T-helper 17 cell (primary cell): ENCODE measurements at regions not wholly inside any gene's neighbourhood (a gene's known extent, or its start where the extent isn't known, plus 50 kb on each side); places are given as distances from the start of the nearest gene placed in this dataset.

Experiments used
- ATAC-seq: fragments of 150-1000 bp; cut with Tn5 transposase; 2 replicates; pipeline ENCODE4 v1.10.0; 2021; ENCODE audit warnings: mild to moderate bottlenecking, moderate library complexity
- DNase-seq, 3 donors: peaks; one replicate each; pipeline versions ENCODE4 v3.0.0 to v3.0.0-alpha.2; 2020 to 2021
- H3K9me3 ChIP-seq: one replicate; pipeline ENCODE4 v1.7.0; 2013; ENCODE audit warnings: low read length, mild to moderate bottlenecking; ENCODE audit not compliant: control insufficient read depth, poor library complexity, severe bottlenecking
- H3K27ac Mint-ChIP-seq: one replicate; pipeline ENCODE4 v1.8.0; 2022; ENCODE audit warnings: mild to moderate bottlenecking, moderate library complexity, mixed read lengths
- H3K27me3 Mint-ChIP-seq: one replicate; pipeline ENCODE4 v1.8.0; 2022; ENCODE audit warnings: mixed read lengths
- H3K36me3 Mint-ChIP-seq: one replicate; pipeline ENCODE4 v1.8.0; 2022; ENCODE audit warnings: low read depth, mixed read lengths
- H3K4me1 Mint-ChIP-seq: one replicate; pipeline ENCODE4 v1.8.0; 2022; ENCODE audit warnings: mild to moderate bottlenecking, mixed read lengths
- H3K4me3 Mint-ChIP-seq: one replicate; pipeline ENCODE4 v1.8.0; 2022; ENCODE audit warnings: mild to moderate bottlenecking, moderate library complexity, mixed read lengths

DNA sequence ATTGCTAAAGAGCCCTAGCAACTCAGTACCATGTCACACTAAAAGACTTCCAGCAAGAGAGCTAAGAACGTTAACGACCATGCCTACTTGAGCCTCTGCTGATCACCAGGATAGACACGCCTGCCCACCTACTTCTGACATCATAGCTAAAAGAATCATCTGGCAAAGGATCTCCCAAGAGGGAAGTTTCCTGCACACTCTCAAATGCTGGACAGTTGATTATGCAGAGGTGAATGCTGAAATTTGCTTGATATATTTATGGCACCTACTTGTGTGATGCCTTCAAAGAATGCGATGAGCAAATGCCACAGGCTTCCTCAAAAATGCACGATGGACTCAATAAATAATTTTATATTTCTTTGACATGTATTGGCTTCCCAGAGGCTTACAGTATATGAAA is 113.6 kb downstream of the GALC start:
- Mint-ChIP-seq H3K4me3 (no peak overlapping the region), H3K4me1 (no peaks in the 10 kb centered on the region), H3K27ac (no peak overlapping the region), H3K36me3 (no peaks in the 10 kb centered on the region), H3K27me3 (peaks cover 37% of the 10 kb centered on the region)
- no peak for ATAC-seq
- H3K9me3 ChIP-seq: no peaks in the 10 kb centered on the region
- no peak for DNase-seq

DNA sequence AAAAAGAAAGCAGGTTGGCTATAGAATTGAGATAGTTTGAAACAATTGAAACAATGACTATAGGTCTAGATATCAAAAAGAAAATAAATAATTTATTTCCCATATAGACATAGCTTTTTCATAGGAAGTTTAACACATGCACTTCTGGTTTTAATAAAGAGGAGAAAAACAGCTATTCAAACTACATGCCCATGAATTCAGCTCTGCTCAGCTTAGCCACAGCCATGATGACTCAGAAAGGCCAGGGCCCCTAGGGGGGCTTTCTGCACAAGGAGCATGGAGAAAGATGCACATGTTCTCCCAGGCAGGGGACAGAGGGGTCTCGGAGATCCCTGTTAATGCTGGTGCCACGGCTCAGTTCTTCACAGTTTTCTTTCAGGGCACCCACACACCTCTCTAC is 114.0 kb downstream of the GALC start:
- Mint-ChIP-seq H3K27me3 (peaks cover 37% of the 10 kb centered on the region), H3K27ac (no peak overlapping the region), H3K4me3 (no peak overlapping the region), H3K4me1 (no peaks in the 10 kb centered on the region), H3K36me3 (no peaks in the 10 kb centered on the region)
- no peak for DNase-seq
- no peak for ATAC-seq
- no peaks in the 10 kb centered on the region for H3K9me3 ChIP-seq

DNA sequence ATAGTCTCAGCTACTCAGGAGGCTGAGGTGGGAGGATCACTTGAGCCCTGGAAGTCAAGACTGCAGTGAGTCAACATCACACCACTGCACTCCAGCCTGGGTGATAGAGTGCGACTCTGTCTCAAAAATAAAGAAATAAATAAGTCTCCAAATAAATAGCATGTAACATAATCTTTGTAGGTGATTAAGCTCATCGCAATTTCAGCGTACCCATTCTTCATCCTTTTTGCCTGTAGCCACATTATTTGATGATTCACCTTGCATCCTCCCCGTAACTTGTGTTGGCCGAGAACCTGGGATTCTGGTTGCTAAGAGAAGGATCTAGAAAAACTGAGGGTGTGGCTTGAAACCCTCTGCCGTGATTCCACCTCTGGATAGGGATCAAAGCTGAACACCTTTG is 115.1 kb downstream of the GALC start:
- DNase-seq (no peak), ATAC-seq (no peak)
- no peaks in the 10 kb centered on the region for H3K9me3 ChIP-seq
- Mint-ChIP-seq H3K27me3 (peaks cover 37% of the 10 kb centered on the region), H3K4me3 (no peak overlapping the region), H3K36me3 (no peaks in the 10 kb centered on the region), H3K4me1 (no peaks in the 10 kb centered on the region), H3K27ac (no peak overlapping the region)

DNA sequence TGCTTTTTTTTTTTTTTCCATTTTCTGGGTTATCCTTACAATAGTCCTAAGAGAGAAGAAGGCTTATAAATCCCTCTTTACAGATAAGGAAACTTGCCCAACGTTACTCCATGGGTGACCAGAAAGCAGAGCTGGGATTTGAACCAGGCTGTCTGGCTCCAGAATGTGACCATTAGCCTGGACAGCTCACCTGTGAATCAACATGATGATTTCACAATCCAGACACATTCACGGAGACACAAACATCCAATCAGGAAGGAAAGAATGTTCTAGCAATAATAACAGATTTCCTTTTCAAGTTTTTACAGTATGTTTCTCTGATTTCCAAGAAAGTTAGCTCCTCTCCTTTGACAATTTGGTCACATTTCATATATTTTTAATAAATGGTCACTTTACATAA is 118.3 kb downstream of the GALC start:
- H3K27ac Mint-ChIP-seq: no peak overlapping the region
- no peaks in the 10 kb centered on the region for H3K36me3 Mint-ChIP-seq
- peaks cover 25% of the 10 kb centered on the region for H3K27me3 Mint-ChIP-seq
- DNase-seq: no peak
- no peak for ATAC-seq
- H3K4me1 Mint-ChIP-seq: no peaks in the 10 kb centered on the region
- no peaks in the 10 kb centered on the region for H3K9me3 ChIP-seq
- no peak overlapping the region for H3K4me3 Mint-ChIP-seq

DNA sequence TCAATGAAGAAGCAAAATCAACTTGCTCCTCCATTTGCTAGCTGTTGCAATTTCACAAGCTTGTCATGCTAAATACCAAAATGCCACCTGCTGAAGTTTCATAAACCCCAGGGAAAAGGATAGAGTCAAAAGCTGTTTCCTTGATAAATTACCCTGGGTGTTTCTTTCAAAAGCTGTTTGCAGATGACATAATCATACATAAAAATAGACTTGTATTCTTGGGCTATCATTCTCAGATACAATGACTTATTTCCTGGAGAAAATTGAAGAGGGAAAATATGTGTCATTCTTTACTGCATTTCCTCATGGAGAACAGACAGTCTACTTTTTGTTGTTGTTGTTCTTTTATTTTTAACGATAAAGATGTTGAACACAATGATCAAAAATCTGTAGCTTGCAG is 119.2 kb downstream of the GALC start:
- no peaks in the 10 kb centered on the region for H3K9me3 ChIP-seq
- H3K27ac Mint-ChIP-seq: no peak overlapping the region
- H3K27me3 Mint-ChIP-seq: peaks cover 26% of the 10 kb centered on the region
- DNase-seq: no peak
- H3K36me3 Mint-ChIP-seq: no peaks in the 10 kb centered on the region
- no peak for ATAC-seq
- H3K4me1 Mint-ChIP-seq: no peaks in the 10 kb centered on the region
- no peak overlapping the region for H3K4me3 Mint-ChIP-seq

DNA sequence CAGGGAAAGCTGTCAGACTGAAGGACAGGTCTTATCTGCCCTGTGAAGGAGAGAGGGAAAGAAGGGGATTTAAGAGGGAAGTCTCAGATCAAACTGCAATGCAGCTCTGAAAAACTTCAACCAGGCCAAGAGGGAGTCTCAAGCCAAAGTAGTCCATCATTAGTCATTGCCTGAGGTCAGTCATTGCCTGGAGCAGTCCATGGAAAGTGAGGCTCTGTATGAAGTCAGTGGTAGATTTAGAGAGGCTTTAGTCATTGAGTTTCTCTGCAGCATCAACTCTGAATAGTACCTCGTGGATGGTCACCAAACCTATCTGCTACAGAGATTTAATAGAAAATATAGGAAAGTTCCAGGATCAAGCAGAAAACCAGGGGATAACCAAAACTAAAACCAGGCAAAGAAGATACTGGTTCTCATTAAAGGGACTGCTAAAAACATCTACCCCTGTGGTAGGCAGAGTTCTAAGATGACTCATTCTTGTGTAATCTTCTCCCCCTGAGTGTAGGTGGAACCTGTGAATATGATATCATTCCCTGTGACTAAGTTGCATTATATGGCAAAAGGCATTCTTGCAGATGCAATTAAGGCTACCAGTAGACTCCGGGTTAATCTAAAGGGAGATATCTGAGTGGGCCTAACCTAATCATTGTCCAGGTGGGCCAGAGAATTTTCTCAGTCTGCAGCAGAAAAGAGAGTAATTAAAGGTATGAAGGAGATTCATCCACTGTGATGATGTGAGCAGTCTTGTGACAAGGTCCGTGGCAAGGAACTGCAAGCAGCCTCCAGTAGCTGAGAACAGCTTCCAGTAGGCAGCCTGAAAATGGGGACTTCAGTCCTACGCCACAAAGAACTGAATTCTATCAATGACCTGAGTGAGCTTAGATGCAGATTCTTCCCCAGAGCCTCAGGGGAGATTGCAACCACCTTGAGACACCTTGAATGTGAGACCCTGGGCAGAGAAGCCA is 123.1 kb downstream of the GALC start:
- Mint-ChIP-seq H3K27ac (no peak overlapping the region), H3K27me3 (peaks cover 16% of the 10 kb centered on the region), H3K36me3 (no peaks in the 10 kb centered on the region), H3K4me3 (no peak overlapping the region), H3K4me1 (no peaks in the 10 kb centered on the region)
- no peaks in the 10 kb centered on the region for H3K9me3 ChIP-seq
- DNase-seq (no peak), ATAC-seq (no peak)

DNA sequence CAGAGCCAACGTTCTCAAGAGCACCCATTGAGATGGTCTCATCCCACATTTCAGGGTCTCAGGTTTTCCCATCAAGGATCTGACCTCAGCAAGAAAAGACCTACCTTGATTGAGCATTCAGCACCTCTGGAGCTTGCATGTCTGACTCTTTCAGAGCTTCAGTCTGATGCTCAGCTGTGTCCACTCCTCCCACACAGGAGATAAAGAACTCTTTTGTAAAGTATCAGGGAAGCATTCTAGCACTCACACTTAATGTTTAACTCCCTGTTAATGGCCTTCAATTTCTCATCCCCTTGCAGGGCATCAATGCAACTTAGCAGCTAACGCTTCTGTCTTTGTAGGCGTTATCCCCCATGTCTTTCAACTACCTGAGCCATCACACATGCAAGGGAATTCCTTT is 124.1 kb downstream of the GALC start:
- H3K27ac Mint-ChIP-seq: no peak overlapping the region
- DNase-seq (no peak), ATAC-seq (no peak)
- no peaks in the 10 kb centered on the region for H3K36me3 Mint-ChIP-seq
- H3K27me3 Mint-ChIP-seq: peaks cover 16% of the 10 kb centered on the region
- H3K4me3 Mint-ChIP-seq: no peak overlapping the region
- no peaks in the 10 kb centered on the region for H3K9me3 ChIP-seq
- no peaks in the 10 kb centered on the region for H3K4me1 Mint-ChIP-seq

DNA sequence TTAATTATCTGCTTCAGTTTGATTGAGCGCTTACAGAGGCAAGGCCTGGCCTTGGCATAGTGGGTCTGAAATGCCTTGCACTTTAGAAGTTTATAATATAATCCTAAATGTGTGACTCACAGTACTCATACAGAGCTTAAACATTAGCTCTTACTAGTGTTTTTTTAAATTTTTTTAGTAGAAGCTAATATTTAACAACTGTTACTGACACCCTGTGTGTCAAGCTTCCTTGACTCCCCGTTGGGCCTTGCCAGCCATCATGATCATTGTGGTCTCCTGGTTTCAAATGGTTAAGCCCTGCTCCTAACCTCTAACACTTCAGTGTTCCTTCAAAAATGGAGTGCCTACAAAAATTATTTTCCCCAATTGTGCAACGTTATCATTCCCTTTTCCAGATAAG is 126.9 kb downstream of the GALC start:
- no peaks in the 10 kb centered on the region for H3K36me3 Mint-ChIP-seq
- peaks cover 16% of the 10 kb centered on the region for H3K27me3 Mint-ChIP-seq
- no peaks in the 10 kb centered on the region for H3K9me3 ChIP-seq
- H3K4me3 Mint-ChIP-seq: no peak overlapping the region
- no peak overlapping the region for H3K27ac Mint-ChIP-seq
- ATAC-seq (no peak), DNase-seq (no peak)
- H3K4me1 Mint-ChIP-seq: no peaks in the 10 kb centered on the region

DNA sequence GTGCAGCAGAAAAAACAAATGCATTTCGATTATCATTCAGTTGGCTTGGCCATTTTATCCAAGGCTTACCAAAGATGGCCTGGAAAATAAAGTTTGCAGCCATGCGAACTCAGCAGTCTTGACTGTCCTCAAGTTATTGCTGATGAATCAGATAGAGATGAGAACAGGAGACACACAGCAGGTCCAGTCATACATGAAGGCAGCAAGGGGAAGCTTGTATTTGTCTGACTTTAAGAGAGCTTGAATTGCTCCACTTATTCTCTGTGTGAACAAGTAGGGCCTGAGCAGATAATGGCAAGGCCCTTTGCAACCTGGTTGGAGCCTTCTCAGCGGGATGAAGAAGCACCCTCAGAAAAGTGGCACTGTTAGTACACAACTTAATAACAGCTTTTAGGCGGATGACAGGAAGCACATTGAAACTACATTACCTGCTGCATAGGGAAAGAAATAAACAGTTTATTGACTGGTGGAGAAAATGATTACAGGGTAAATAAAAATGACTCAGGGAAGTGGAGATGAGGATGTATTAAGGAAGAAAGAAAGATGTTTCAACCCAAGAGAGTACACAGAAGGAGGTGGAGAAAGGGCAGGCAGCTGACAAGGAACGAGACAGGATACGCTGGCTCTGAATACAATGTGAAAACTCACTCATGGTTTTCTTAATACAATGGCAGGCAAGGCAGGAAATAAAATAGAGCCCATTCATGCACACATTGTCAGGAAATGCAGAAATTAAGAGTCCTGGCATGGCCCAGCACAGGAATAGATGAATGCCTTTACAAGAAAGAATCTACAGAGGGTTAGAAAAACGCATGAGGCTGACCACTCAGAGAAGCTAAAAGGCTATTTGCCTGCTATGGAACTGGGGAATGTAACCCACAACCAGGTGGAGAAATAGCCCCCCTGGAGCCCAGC is 128.4 kb downstream of the GALC start:
- Mint-ChIP-seq H3K4me1 (no peaks in the 10 kb centered on the region), H3K27me3 (peaks cover 14% of the 10 kb centered on the region), H3K36me3 (no peaks in the 10 kb centered on the region), H3K27ac (no peak overlapping the region), H3K4me3 (no peak overlapping the region)
- no peaks in the 10 kb centered on the region for H3K9me3 ChIP-seq
- DNase-seq (no peak), ATAC-seq (no peak)

DNA sequence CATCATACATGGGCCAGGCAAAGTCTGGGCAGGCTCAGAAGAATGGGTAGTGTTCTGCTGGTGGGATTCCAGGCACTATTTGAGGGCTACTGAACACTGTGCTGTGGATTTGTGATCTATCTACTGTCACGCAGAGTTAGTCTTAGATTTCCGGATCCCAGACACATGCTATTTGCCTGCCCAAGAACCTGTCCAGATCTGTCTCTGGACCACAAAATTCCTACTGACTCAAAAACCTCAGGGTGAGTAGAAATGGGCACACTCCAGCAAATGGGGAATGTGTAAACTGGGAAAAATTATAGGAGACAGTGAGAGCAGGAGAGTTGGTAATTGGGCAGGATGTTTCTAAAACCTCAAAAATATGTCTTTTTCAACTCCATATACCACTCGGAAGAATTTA is 129.9 kb downstream of the GALC start:
- DNase-seq (no peak), ATAC-seq (no peak)
- H3K4me1 Mint-ChIP-seq: no peaks in the 10 kb centered on the region
- H3K4me3 Mint-ChIP-seq: no peak overlapping the region
- no peaks in the 10 kb centered on the region for H3K9me3 ChIP-seq
- H3K27me3 Mint-ChIP-seq: no peaks in the 10 kb centered on the region
- H3K27ac Mint-ChIP-seq: no peak overlapping the region
- H3K36me3 Mint-ChIP-seq: no peaks in the 10 kb centered on the region

DNA sequence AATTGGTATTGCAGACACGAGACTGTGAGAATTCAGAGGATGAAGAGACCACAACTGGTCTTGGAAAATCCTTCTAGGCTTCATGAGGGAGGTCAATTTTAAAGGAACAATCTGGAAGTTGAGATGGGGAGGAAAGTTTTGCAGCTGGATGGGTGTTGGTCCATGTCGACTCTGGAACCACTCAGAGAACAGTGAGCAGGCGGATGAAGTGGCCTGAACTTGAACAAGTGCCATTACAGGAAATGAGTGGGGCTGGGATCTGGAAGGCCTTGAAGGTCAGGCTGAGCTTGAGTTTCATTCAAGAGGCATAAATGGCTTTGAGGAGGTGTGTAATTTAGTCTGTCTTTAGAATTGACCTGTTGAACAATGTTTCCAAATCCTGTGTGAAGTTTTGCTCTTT is 140.9 kb downstream of the GALC start:
- H3K9me3 ChIP-seq: no peaks in the 10 kb centered on the region
- peaks cover 2% of the 10 kb centered on the region for H3K36me3 Mint-ChIP-seq
- no peaks in the 10 kb centered on the region for H3K4me1 Mint-ChIP-seq
- no peak for DNase-seq
- ATAC-seq: no peak
- no peak overlapping the region for H3K4me3 Mint-ChIP-seq
- H3K27ac Mint-ChIP-seq: no peak overlapping the region
- H3K27me3 Mint-ChIP-seq: no peaks in the 10 kb centered on the region

DNA sequence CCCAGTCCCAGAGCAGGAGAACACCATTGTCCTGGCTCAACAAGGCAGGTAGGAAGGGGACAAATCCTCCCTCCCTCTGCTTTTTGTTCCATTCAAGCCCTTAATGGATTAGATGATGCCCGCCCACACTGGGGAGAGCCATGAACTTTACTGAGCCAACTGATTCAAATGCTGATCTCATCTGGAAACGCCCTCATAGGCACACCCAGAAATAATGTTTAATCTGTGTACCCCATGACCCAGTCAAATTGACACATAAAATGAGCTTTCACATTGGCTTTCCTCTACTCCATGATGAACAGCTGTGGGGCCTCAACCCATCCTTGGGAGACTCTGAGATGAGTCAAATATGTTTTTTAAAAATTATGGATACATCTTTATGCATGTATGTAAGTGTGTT is 141.8 kb downstream of the GALC start:
- Mint-ChIP-seq H3K4me1 (no peaks in the 10 kb centered on the region), H3K36me3 (peaks cover 2% of the 10 kb centered on the region), H3K27me3 (no peaks in the 10 kb centered on the region), H3K4me3 (no peak overlapping the region), H3K27ac (no peak overlapping the region)
- no peaks in the 10 kb centered on the region for H3K9me3 ChIP-seq
- ATAC-seq (no peak), DNase-seq (no peak)

DNA sequence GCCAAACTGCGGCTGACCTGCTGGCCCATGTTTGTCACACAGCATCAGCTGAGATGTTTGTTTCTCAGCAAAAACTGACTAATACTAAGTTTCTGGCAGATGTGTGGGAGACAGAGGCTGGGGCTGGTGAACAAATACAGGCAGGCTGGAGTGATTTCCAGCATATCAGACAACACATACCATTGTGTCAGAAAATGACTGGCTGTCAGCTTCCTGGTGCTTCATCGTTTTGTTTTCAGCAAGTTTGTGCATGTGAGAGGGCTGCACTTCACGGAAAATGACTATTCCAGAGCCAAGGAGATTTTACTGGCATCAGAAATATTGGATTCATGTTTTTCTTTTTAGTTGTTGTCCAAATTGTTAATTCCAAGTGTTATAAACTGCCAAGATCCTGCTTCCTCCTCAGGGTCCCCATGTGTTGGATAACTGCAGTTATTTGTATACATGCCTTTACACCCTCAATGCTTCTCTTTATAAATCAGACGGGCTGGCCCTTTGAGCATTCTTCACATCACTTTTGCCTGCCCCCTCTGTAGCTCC is 145.7 kb downstream of the GALC start:
- no peaks in the 10 kb centered on the region for H3K27me3 Mint-ChIP-seq
- no peak overlapping the region for H3K27ac Mint-ChIP-seq
- no peaks in the 10 kb centered on the region for H3K4me1 Mint-ChIP-seq
- no peaks in the 10 kb centered on the region for H3K9me3 ChIP-seq
- no peaks in the 10 kb centered on the region for H3K36me3 Mint-ChIP-seq
- no peak for DNase-seq
- H3K4me3 Mint-ChIP-seq: no peak overlapping the region
- no peak for ATAC-seq
